ENCODE measurements at regions not wholly inside any gene's neighbourhood (a gene's known extent, or its start where the extent isn't known, plus 50 kb on each side); places are given as distances from the start of the nearest gene placed in this dataset.

- H3K4me3 Mint-ChIP-seq, result no peak overlapping the region
- POLR2A ChIA-PET, result no interaction called here
- CTCF ChIA-PET, result no interaction called here
- H3K4me1 Mint-ChIP-seq (ENCODE audit: low read depth), result no peaks in the 10 kb centered on the region
- H3K36me3 Mint-ChIP-seq, result no peaks in the 10 kb centered on the region
- H3K9me3 Mint-ChIP-seq, result no peaks in the 10 kb centered on the region
- no peak for DNase-seq
- peaks cover 12% of the 10 kb centered on the region for H3K27me3 Mint-ChIP-seq
- intact Hi-C loops (cut with micrococcal nuclease), result no loop called here
- H3K27ac Mint-ChIP-seq, result no peak overlapping the region
These were observed 700.7 kb downstream of the DIAPH3 start for GRCh38 chr13:59463023-59463422.

GRCh38 chr13:59464926-59465325, 698.8 kb downstream of the DIAPH3 start:
- Mint-ChIP-seq H3K4me3 (no peak overlapping the region), H3K4me1 (ENCODE audit: low read depth) (no peaks in the 10 kb centered on the region), H3K27me3 (peaks cover 14% of the 10 kb centered on the region), H3K27ac (no peak overlapping the region), H3K36me3 (no peaks in the 10 kb centered on the region), H3K9me3 (no peaks in the 10 kb centered on the region)
- intact Hi-C loops (cut with micrococcal nuclease), result no loop called here
- no peak for DNase-seq
- POLR2A ChIA-PET, result no interaction called here
- CTCF ChIA-PET, result no interaction called here

- Mint-ChIP-seq H3K4me3 (no peak overlapping the region), H3K9me3 (no peaks in the 10 kb centered on the region), H3K27me3 (peaks cover 8% of the 10 kb centered on the region), H3K36me3 (no peaks in the 10 kb centered on the region), H3K27ac (no peak overlapping the region), H3K4me1 (ENCODE audit: low read depth) (no peaks in the 10 kb centered on the region)
- no peak for DNase-seq
- intact Hi-C loops (cut with micrococcal nuclease), result no loop called here
- ChIA-PET POLR2A (no interaction called here), CTCF (interaction anchor here (0.5 to 0.7 kb wide), 3 partner anchors 176 to 1262 kb away, joined by 3 read pairs; no protein-coding TSS in a partner anchor)
These were observed 695.3 kb downstream of the DIAPH3 start for GRCh38 chr13:59468396-59468795.

- peaks cover 2% of the 10 kb centered on the region for H3K27me3 Mint-ChIP-seq
- H3K4me3 Mint-ChIP-seq, result no peak overlapping the region
- no peak for DNase-seq
- H3K27ac Mint-ChIP-seq, result no peak overlapping the region
- ChIA-PET CTCF (no interaction called here), POLR2A (no interaction called here)
- H3K4me1 Mint-ChIP-seq (ENCODE audit: low read depth), result no peaks in the 10 kb centered on the region
- intact Hi-C loops (cut with micrococcal nuclease), result no loop called here
- no peaks in the 10 kb centered on the region for H3K36me3 Mint-ChIP-seq
- no peaks in the 10 kb centered on the region for H3K9me3 Mint-ChIP-seq
These were observed 692.6 kb downstream of the DIAPH3 start for GRCh38 chr13:59471106-59471505.

- Mint-ChIP-seq H3K27me3 (peaks cover 2% of the 10 kb centered on the region), H3K9me3 (no peaks in the 10 kb centered on the region), H3K4me3 (no peak overlapping the region), H3K4me1 (ENCODE audit: low read depth) (no peaks in the 10 kb centered on the region), H3K27ac (no peak overlapping the region), H3K36me3 (no peaks in the 10 kb centered on the region)
- ChIA-PET CTCF (interaction anchor here (1.6 kb wide), 1 partner anchor 9 kb away, joined by 3 read pairs; no protein-coding TSS in a partner anchor), POLR2A (no interaction called here)
- intact Hi-C loops (cut with micrococcal nuclease), result no loop called here
- DNase-seq, result no peak
These were observed 691.6 kb downstream of the DIAPH3 start for GRCh38 chr13:59472134-59472533.

GRCh38 chr13:59474696-59475095, 689.0 kb downstream of the DIAPH3 start:
- Mint-ChIP-seq H3K4me1 (ENCODE audit: low read depth) (no peaks in the 10 kb centered on the region), H3K4me3 (no peak overlapping the region), H3K27ac (no peak overlapping the region), H3K9me3 (no peaks in the 10 kb centered on the region), H3K36me3 (no peaks in the 10 kb centered on the region), H3K27me3 (no peaks in the 10 kb centered on the region)
- DNase-seq, result no peak
- ChIA-PET POLR2A (no interaction called here), CTCF (no interaction called here)
- intact Hi-C loops (cut with micrococcal nuclease), result no loop called here

- Mint-ChIP-seq H3K4me1 (ENCODE audit: low read depth) (no peaks in the 10 kb centered on the region), H3K36me3 (no peaks in the 10 kb centered on the region), H3K4me3 (no peak overlapping the region), H3K27me3 (no peaks in the 10 kb centered on the region), H3K9me3 (no peaks in the 10 kb centered on the region), H3K27ac (no peak overlapping the region)
- ChIA-PET CTCF (no interaction called here), POLR2A (no interaction called here)
- intact Hi-C loops (cut with micrococcal nuclease), result no loop called here
- no peak for DNase-seq
These were observed 687.8 kb downstream of the DIAPH3 start for GRCh38 chr13:59475911-59476310.

GRCh38 chr13:59476366-59476765, 687.4 kb downstream of the DIAPH3 start:
- ChIA-PET POLR2A (no interaction called here), CTCF (no interaction called here)
- H3K27me3 Mint-ChIP-seq, result no peaks in the 10 kb centered on the region
- no peaks in the 10 kb centered on the region for H3K9me3 Mint-ChIP-seq
- intact Hi-C loops (cut with micrococcal nuclease), result no loop called here
- DNase-seq, result no peak
- no peak overlapping the region for H3K27ac Mint-ChIP-seq
- H3K4me1 Mint-ChIP-seq (ENCODE audit: low read depth), result no peaks in the 10 kb centered on the region
- H3K4me3 Mint-ChIP-seq, result no peak overlapping the region
- H3K36me3 Mint-ChIP-seq, result no peaks in the 10 kb centered on the region

- Mint-ChIP-seq H3K9me3 (no peaks in the 10 kb centered on the region), H3K4me1 (ENCODE audit: low read depth) (no peaks in the 10 kb centered on the region), H3K36me3 (no peaks in the 10 kb centered on the region), H3K27me3 (no peaks in the 10 kb centered on the region), H3K27ac (no peak overlapping the region), H3K4me3 (no peak overlapping the region)
- POLR2A ChIA-PET, result no interaction called here
- CTCF ChIA-PET, result interaction anchor here (1.3 kb wide), 1 partner anchor 200 kb away, joined by 3 read pairs; no protein-coding TSS in a partner anchor
- intact Hi-C loops (cut with micrococcal nuclease), result no loop called here
- DNase-seq, result no peak
These were observed 686.7 kb downstream of the DIAPH3 start for GRCh38 chr13:59477011-59477410.

- POLR2A ChIA-PET, result no interaction called here
- DNase-seq, result no peak
- intact Hi-C loops (cut with micrococcal nuclease), result no loop called here
- Mint-ChIP-seq H3K4me1 (ENCODE audit: low read depth) (no peaks in the 10 kb centered on the region), H3K27me3 (no peaks in the 10 kb centered on the region), H3K4me3 (no peak overlapping the region), H3K27ac (no peak overlapping the region), H3K9me3 (no peaks in the 10 kb centered on the region), H3K36me3 (no peaks in the 10 kb centered on the region)
- CTCF ChIA-PET, result no interaction called here
These were observed 684.8 kb downstream of the DIAPH3 start for GRCh38 chr13:59478908-59479307.

- Mint-ChIP-seq H3K4me1 (ENCODE audit: low read depth) (no peaks in the 10 kb centered on the region), H3K9me3 (no peaks in the 10 kb centered on the region), H3K27me3 (no peaks in the 10 kb centered on the region), H3K27ac (no peak overlapping the region), H3K36me3 (no peaks in the 10 kb centered on the region), H3K4me3 (no peak overlapping the region)
- DNase-seq, result no peak
- ChIA-PET CTCF (no interaction called here), POLR2A (no interaction called here)
- intact Hi-C loops (cut with micrococcal nuclease), result no loop called here
These were observed 684.1 kb downstream of the DIAPH3 start for GRCh38 chr13:59479629-59480028.

- Mint-ChIP-seq H3K4me3 (no peak overlapping the region), H3K4me1 (ENCODE audit: low read depth) (no peaks in the 10 kb centered on the region), H3K27me3 (no peaks in the 10 kb centered on the region), H3K36me3 (no peaks in the 10 kb centered on the region), H3K9me3 (no peaks in the 10 kb centered on the region), H3K27ac (no peak overlapping the region)
- no peak for DNase-seq
- ChIA-PET POLR2A (no interaction called here), CTCF (interaction anchor here (1.0 to 1.2 kb wide), 2 partner anchors 8 to 89 kb away, joined by 3 read pairs; no protein-coding TSS in a partner anchor)
- intact Hi-C loops (cut with micrococcal nuclease), result no loop called here
These were observed 683.1 kb downstream of the DIAPH3 start for GRCh38 chr13:59480396-59481259.

GRCh38 chr13:59483501-59484145, 680.1 kb downstream of the DIAPH3 start:
- intact Hi-C loops (cut with micrococcal nuclease), result no loop called here
- H3K4me1 Mint-ChIP-seq (ENCODE audit: low read depth), result no peaks in the 10 kb centered on the region
- H3K27me3 Mint-ChIP-seq, result no peaks in the 10 kb centered on the region
- H3K4me3 Mint-ChIP-seq, result no peak overlapping the region
- H3K9me3 Mint-ChIP-seq, result no peaks in the 10 kb centered on the region
- ChIA-PET POLR2A (no interaction called here), CTCF (no interaction called here)
- H3K36me3 Mint-ChIP-seq, result no peaks in the 10 kb centered on the region
- no peak overlapping the region for H3K27ac Mint-ChIP-seq
- DNase-seq, result no peak
